B cell (primary cell): ENCODE measurements at regions not wholly inside any gene's neighbourhood (a gene's known extent, or its start where the extent isn't known, plus 50 kb on each side); places are given as distances from the start of the nearest gene placed in this dataset.

Experiments used
- CTCF ChIP-seq: fragments of 200-600 bp; IDR thresholded peaks from one replicate; pipeline ENCODE4 v1.8.0; 2022; ENCODE audit warnings: antibody characterized with exemption, mild to moderate bottlenecking
- EZH2 ChIP-seq: IDR thresholded peaks from 2 replicates; pipeline ENCODE4 v1.6.1; 2012; ENCODE audit warnings: borderline replicate concordance, low read depth, mild to moderate bottlenecking, moderate library complexity, low read length; ENCODE audit not compliant: insufficient read depth, poor library complexity, severe bottlenecking

GRCh38 chr18:56252456-56252855, 385.9 kb downstream of the TXNL1 start:
- no peak for TF ChIP-seq CTCF
- no peak for TF ChIP-seq EZH2
